ENCODE measurements at regions not wholly inside any gene's neighbourhood (a gene's known extent, or its start where the extent isn't known, plus 50 kb on each side); places are given as distances from the start of the nearest gene placed in this dataset.

DNA sequence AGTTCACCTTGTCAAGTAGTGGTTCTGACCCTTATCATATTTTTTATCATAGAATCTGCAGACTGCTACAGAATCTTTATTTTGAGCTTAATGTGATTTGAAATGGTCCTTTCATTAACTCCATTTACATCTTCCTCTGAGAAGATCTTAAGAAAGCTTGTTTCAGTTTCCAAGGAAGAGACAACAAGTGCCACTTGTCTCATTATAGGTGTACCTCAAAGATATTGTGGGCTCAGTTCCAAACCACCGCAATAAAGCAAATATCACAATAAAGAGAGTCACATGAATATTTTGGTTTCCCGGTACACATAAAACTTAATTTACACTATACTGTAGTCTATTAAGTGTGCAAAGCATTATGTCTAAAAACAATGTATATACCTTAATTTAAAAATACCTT lies 66.4 kb upstream of the ATXN1 start:
- no peak for TF ChIP-seq POLR2A (IDR thresholded peaks at IDR 0.05)
- TF ChIP-seq, protein P1, sequence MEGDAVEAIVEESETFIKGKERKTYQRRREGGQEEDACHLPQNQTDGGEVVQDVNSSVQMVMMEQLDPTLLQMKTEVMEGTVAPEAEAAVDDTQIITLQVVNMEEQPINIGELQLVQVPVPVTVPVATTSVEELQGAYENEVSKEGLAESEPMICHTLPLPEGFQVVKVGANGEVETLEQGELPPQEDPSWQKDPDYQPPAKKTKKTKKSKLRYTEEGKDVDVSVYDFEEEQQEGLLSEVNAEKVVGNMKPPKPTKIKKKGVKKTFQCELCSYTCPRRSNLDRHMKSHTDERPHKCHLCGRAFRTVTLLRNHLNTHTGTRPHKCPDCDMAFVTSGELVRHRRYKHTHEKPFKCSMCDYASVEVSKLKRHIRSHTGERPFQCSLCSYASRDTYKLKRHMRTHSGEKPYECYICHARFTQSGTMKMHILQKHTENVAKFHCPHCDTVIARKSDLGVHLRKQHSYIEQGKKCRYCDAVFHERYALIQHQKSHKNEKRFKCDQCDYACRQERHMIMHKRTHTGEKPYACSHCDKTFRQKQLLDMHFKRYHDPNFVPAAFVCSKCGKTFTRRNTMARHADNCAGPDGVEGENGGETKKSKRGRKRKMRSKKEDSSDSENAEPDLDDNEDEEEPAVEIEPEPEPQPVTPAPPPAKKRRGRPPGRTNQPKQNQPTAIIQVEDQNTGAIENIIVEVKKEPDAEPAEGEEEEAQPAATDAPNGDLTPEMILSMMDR (IDR thresholded peaks at IDR 0.05), result no peak
- TF ChIP-seq POLR2AphosphoS5 (IDR thresholded peaks at IDR 0.05), result no peak

Measured in prostate gland (tissue), 2 donors.